Activated CD4-positive, alpha-beta T cell treated with anti-CD3 and anti-CD28 coated beads, Interleukin-2, Interleukin-4, amounts not matched to agents 100 ng/mL and 50 ng/mL, durations not matched to agents 16 hours and 8 hours (primary cell): ENCODE measurements at regions not wholly inside any gene's neighbourhood (a gene's known extent, or its start where the extent isn't known, plus 50 kb on each side); places are given as distances from the start of the nearest gene placed in this dataset.

Experiments used
- DNase-seq: peaks from one replicate; pipeline ENCODE4 v3.0.0-alpha.2; 2020; ENCODE audit warnings: low spot score

DNA sequence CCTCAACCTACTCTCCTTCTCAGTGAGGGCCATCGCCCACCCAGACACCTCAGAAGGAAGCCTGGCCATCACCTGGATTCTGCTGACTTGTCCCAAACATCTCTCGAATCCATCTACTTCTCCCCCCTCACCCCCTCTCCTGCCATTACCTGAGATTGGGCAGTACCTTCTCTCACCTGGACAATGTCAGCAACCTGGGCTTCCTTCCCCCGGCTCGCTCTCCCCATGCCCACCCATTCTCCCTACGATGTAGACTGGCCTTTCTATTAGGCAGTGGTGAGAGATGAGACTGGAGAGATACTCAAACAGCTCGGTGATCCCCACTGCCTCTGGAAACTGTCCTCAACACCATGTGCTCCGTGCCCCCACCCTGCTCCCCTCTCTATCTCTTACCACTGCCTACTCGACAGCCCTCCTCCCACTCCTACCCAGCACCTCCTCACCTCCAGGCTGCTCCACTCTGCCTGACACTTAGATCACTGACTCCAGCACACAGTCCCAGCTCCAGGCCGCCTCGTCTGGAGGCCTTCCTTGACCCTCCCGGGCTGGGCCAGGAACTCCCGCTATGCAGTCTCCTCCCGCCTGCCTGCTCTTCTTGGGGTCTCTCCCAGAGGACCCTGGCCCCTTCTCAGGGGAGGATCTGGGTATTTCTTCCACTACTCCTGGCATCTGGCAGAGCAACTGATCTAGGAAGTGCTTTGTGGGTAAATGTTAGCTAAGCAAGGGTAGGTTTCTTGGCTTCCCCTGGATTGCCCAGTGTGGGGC, 235.8 kb upstream of the NLRP1 start:
- no peak for DNase-seq

DNA sequence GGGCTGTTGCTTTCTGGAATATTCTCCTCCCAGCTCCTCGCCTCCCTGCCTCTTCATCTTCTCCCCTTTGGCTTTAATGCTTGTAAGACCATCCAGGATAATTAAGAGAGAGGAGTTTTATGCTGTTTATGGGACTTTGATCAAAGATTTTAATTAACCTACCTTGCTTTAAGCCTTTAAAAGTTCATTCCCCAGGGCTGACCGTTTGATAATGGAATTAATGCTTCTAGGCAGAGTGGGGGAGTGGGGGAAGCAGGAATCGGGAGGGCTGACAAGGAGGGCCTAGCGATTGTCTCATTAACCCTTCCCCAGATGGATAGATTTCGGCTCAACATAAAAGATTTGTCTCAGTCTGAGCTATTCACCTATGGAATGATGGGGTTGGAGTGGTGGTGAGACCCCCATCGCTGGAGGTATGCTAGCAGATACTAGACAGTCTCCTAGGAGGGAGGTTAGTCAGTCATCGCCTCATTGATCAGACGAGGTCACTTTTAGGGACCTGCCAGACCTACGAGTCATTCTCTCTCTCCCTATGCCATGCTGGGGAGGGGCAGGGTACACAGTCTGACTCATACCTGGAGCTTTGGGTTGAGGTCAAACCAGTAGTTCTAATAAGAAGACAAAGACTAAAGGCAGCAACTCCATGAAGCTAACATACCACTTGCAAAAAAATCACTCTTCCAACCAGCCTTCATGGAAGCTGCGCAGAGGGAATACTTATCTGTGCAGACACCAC, 236.6 kb upstream of the NLRP1 start:
- peak; percentile 23 for DNase-seq

DNA sequence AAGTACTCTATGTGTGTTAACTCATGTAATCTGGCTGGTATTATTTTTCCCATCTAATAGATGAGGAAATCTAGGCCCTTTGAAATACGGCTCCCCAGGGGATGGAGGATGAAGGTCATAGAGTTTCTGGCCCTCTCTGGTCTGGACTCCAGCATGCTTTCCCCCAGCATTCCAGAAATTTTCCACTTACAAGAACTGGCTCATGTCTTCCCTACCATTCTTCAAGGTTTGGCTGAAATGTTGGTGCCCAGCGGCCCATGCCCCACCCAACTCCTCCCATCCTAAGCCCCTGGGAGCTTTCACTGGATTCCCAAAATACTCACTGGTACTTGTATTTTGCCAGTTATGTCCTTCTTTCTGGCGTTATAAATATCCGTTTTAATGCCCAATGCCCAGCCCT, 237.5 kb upstream of the NLRP1 start:
- DNase-seq, result no peak

DNA sequence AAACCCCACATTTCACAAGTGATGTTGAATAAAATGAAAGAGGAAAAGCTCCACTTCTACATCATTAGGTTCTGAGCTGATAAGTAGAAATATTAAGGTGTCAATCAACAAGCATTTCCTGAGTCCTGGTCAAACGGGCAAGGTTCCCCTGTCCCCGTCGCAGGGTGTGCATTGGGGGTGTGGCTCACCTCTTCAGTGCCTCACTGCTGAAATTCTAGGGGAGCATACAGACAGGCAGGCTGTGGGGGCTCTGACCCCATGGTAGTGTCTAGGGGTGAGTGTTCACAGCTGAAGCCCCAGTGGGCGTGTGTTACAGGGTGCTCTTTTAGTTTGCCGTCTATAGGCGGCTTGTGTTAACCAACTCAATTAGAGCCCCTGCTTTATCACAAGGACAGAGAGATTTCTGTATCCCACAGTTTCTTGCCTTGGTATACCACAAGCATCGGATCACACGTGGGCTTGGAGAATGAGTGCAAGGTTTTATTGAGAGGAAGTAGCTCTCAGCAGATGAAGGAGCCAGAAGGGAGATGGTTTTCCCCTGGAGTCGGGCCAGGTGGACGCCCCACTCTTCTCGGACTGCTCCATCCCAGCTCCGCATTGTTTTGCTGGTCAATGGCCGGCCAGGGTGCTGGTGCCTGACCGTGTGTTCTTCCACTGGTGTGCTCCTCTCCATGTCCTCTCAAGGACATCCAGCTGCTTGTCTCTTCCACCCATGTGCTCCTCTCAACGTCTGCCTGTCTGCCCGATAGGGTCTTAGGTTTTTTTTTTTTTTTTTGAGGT, 238.2 kb upstream of the NLRP1 start:
- DNase-seq, result no peak

DNA sequence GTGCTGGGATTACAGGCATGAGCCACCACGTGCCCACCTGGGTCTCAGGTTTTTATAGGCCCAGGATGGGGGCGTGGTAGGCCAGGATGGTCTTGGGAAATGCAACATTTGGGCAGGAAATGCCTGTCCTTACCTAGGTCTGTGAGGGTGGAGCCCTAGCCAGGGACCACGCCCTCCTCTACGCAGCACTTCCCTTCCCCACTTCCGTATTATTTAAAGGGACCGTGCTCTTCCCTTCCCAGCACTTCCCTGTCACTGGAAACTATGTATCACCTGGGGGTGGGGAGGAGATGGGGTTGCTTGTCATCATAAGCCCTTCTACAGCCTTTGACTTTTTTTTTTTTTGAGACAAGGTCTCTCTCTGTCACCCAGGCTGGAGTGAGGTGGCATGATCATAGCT, 238.9 kb upstream of the NLRP1 start:
- DNase-seq, result no peak

DNA sequence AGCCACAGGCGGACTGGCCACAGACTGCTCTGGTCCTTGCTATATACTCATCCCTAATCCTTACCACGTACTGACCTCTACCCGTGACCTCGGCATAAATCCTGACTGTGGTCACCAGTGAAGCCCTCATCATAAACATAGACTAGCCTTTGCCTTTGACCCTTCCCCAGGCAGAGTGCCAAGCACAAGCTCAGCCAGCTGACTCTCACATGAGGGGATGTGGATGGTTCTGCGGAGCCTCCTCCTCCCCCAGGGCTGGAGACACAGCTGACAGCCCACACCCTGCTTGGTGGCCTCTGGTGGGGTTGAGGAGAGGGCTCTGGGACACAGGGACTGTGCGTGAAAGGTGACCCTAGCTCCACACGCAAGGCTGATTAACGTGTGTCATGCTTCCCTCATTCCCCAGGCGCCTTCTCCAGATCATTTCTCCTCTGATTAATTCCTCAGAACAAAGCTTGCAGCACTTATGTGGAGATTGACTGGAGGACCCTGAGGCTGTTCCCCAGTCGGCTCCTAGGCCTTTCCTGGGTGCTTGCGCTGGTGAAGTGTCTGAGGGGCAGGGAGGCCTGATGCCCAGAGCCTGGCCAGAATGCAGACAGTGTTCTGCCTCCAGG, 241.5 kb upstream of the NLRP1 start:
- no peak for DNase-seq

DNA sequence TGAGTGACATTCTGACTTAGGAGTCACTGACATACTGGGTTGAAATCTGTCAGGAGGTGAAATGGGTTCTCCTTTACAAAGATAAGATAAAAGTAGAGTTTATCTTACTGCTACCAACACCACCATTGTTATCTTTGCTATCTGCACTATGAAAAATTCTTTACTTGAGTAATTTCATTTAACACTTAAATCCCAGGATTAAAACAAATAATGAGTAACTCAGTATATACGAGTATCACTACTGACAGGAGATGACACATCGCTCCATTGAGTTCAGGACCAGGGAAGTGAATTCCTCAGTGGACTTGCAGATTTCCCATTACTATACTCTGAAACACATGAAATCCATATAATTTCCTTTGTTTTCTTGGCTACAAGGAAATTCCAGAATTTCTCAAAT, 242.1 kb upstream of the NLRP1 start:
- no peak for DNase-seq

DNA sequence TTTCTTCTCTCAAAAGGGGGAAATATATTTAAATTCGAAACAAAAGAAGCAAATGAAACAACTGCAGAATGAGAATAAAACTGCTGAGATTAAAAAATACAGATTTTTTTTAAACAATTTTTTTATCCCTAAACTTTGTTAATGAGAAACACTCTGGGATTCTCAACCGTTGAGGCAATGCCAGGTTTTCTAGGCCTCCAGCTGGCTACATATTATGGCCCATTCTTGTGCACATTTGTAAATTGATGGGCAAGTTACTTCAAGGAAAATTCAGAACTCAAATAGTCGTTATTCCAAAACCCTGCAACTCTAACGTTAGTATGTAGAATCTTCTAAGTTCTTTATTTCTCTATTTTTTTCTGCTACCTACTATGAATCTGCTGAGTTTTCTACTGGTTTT, 239.3 kb upstream of the WSCD1 start:
- no peak for DNase-seq

DNA sequence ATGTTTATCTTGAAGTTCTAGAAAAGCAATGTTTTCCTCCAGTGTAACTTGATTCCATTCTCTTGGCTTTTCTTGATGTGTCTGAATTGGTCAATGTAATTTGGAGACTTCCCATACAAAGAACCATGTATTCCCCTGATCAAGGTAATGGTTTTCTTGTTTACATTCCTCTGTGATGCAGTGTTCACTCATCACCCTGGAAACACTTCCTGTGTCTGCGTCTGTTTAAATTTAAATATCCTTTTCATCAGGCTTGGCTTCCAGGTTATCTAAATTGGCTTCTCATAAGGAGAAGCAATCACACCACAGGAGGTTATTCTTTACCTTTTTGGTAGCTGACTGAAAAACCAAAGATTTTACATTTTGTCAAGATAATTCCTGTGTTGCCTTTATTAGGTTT, 237.3 kb upstream of the WSCD1 start:
- no peak for DNase-seq

DNA sequence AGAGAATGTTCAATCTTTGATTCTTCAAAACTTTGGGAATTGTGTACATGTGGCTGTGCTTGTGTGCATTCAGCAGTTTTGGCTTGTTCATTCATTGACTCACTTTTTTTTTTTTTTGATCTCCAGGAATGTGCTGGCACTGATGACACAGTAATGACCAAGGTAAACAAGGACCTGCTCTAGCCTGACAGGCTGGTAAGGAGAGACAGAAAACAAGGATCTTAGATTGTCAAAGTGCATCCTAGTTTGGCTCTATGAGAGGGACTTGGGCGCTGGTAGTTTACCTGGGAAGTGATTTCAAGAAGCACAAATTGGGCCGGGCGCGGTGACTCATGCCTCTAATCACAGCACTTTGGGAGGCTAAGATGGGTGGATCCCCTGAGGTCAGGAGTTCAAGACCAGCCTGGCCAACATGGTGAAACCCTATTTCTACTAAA, 233.1 kb upstream of the WSCD1 start:
- no peak for DNase-seq

DNA sequence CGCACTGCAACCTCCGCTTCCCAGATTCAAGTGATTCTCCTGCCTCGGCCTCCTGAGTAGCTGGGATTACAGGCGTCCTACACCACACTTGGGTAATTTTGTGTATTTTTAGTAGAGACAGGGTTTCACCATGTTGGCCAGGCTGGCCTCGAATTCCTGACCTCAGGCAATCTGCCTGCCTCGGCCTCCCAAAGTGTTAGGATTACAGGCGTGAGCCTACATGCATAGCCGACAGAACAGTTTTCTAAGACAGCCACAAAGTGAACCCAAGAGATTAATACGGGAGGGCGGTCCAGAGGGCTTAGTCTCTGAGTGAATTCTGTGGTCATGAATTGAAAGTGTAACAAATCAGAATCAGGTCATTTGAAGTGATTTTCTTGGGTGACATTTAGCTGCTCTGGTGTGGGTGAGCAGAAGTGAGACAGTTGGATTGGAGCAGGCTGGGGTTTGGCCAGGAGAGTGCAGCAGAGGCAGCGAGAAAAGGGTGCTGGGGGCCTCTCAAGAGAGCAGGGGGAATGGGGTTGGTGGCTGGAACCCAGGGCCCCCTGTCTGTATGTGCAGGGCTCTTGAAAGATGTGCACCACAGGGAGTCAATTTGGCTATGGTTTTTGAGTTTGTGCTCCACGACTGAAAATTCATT, 231.4 kb upstream of the WSCD1 start:
- no peak for DNase-seq

DNA sequence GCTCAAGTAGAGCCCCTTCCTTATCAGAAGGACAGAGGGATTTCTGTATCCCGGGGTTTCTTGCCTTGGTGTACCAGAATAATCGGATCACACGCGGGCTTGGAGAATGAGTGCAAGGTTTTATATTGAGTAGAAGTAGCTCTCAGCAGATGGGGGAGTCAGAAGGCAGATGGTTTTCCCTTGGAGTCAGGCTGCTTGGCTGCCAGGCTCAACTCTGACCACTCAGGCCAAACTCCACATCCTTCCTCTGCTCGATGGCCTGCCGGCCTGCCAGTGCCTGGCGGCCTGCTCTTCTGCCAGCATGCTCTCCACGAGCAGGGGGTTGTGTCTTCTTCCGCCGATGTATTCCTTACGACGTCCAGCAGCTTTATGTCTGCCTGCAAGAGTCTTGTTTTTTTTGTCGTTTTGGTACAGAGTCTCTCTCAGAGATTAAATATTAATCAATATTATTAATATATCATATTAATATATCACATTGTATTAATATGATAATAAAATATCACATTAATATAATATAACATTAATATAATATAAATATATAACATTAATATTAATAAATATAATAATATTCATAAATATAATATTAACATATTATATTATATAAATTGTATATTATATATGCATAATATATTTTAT, 229.2 kb upstream of the WSCD1 start:
- DNase-seq, result no peak

DNA sequence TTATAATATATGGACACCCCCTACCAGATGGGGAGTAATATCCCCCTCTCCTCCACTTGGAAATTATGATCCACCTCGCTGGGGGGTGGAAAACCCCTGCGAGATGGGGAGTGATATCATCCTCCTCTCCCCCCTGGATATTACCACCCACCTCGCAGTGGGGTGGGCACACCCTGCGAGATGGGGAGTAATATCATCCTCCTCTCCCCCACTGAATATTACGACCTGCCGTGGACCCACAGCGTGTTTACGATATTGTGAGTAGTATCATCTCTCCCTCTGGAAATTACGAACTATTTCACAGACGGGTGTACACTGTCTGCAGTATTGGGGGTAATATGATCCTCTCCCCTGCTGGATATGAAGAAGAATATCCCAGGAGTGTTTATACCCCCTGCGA, 228.3 kb upstream of the WSCD1 start:
- no peak for DNase-seq

DNA sequence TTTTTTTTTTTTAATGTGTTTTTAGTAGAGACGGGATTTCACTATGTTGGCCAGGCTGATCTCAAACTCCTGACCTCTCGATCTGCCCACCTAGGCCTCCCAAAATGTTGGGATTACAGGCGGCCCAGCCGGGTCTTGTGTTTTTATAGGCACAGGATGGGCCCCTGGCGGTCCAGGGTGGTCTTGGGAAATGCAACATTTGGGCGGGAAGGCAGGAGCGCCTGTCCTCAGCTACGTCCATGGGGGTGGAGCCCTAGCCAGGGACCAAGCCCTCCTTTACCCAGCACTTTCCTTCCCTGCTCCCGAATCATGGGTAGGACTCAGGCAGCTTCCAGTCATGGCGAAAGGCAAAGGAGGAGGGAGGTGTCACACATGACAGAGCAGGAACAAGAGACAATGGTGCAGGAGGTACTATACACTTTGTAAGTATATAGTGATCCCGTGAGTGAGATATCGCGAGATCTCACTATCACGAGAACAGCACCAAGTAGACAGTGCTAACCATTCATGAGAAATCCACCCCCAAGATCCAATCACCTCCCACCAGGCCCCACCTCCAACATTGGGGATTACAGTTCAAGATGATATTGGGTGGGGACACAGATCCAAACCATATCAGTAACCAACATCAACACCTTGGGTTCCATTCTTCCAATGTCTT, 226.7 kb upstream of the WSCD1 start:
- no peak for DNase-seq

DNA sequence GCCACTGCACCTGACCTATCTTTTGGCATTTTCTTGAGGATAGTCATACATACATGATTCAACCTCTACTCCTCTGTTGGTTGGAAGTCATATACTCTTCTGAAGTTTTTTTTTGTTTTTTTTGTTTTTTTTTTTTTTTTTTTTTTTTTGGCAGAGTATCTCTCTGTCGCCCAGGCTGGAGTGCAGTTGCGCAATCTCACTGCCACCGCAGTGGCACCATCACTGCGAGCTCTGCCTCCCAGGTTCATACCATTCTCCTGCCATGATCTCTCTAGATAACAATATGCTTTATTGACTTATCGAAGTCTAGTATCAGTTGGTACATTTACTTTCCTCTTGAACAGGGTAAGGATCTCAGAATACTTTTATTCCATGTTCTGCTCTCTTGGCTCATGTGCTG, 224.2 kb upstream of the WSCD1 start:
- no peak for DNase-seq

DNA sequence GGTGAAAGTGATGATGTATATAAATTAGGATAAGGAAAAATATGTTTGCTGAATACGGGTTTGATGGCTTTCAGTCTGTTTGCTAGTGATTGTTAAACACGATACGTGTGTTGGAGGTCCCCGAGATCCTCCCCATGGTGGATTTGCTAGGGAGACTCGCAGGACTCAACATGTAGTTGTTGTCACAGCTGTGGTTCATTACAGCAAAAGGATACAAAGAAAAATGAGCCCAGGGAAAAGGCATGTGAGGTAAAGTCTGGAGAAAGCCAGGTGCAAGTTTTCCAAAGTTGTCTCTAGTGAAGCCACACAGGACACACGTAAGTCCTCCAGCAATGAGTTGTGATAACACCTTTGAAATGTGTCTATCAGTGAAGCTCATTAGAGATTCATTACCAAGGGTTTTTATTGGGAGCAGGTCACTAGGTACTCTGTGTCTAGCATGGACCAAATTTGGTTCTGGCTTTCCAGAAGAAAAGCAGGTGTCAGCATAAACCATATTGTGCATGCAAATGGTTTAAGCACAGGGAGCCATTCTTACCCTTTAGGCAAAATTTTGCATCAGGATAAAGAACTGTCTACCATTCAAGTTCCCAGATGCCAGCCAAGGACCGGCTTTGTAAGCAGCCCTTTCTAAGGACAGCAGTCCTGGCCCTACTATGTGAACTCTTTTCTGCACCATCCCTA, 215.2 kb upstream of the WSCD1 start:
- DNase-seq, result no peak

DNA sequence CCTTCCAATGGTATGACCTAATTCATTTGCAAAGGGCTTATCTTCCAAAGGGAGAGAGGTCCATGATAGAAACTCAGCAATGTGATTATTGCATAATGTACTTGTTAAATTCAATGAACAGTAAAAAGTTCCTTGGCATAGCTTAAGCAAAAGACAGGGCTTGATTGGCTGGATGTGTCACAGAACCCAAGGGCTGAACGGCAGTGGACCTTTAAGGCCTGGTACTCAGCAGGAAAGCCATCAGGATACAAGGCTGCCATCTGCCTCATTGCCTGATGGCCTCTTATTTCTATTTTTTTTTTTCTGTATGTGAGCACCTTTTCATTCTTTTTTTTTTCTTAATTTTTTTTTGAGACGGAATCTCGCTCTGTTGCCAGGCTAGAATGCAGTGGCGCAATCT, 208.9 kb upstream of the WSCD1 start:
- no peak for DNase-seq

DNA sequence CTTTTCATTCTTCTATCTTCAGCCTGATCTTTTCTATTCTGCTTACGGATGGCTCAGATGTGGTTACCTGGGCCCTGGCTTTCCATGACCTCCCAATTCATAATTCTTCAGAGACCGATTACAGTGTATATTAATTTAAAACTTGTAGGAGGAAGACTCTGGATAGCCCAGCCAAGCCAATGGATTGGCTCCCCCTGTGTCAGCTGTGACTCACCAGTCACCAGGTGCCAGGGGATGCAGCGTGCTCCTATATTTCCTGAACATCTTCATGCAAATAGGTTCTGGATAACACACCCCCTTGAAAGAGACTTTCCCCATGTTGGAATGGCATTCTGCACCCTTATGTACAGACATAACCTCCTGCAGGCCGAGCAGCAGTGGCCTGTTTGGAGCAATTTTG, 208.3 kb upstream of the WSCD1 start:
- no peak for DNase-seq

DNA sequence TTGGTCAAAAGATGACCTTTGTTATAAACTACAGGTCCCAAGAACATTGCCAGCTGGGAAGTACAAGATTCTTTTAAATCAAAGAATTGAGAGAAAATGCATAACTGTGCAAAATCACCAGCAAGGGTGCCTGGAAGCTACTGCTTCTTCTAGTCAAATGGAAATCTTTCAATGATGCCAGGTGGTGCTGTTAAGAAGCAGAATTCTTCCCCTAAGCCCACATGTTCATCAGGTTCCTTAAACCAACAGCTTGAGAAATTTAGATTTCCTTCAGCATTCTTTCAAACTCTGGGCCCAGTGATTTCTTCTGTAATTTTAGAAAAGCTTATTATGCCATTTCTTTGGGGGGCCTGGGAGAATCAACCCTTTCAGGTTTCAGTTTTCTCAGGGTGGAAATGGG, 207.8 kb upstream of the WSCD1 start:
- DNase-seq, result no peak
